HG02973 (cell line): ENCODE measurements at regions not wholly inside any gene's neighbourhood (a gene's known extent, or its start where the extent isn't known, plus 50 kb on each side); places are given as distances from the start of the nearest gene placed in this dataset.
"Not testable (repeated sequence)": the region's sequence is repeated elsewhere in the genome, so short reads cannot be mapped to it uniquely, and the experiment has no call there.

ENCODE experiments used
- ATAC-seq: cut with Tn5 transposase; IDR thresholded peaks from one replicate; pipeline ENCODE4 v1.9.1; 2021; ENCODE audit warnings: moderate library complexity; ENCODE audit not compliant: unreplicated experiment

DNA sequence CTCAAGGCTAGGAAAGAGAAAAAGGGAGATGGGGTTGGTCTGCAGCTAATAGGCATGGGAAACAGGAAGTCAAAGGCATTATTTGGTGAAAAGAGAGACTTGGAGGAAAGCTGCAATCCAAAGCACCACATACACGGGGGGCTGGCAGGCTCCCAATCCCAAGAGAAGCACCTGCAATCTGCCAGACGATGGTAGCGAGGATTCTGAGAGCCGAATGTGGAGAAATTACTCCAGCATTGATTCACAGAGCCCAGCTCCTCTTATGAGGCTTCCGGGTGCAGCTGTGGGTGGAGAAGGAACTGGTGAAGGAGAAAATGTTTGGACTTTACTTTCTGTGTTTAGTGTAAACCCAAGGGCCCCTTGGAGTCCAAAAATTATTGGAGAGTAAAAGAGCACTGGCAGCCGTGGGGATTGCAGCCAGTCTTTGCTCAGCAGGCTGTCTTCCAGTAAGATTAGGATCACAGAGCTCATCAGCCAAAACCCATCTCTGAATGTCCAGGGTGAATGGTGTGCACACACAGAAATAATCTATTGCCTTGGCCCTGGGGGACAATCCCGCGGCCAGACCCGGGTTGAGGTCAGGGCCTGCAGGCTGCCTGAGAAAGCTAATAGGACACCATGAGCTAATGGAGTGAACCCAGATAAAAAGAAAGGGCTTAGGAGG is 197.6 kb downstream of the KIT start:
- no peak for ATAC-seq

- no peak for ATAC-seq
These were observed 194.8 kb downstream of the KIT start for GRCh38 chr4:54852602-54853001.

DNA sequence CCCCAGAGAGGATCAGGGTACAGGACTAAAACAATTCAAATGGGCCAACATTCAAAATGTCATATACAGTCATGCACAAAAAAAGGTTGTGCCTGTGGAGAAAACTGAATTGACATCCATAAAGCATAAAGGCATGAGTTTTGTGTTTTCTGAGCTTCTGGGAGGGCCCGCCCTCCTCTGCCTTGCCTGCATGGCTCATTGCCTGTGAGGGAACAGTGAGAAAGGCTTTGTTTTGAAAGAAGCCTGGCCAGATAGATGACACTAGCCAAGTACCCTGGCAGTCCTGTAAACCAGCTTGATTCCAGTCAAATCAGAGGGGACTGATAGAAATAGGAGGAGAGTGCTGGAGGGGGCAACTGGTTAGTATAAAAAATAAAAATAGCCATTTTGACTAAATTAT is 194.3 kb downstream of the KIT start:
- no peak for ATAC-seq

DNA sequence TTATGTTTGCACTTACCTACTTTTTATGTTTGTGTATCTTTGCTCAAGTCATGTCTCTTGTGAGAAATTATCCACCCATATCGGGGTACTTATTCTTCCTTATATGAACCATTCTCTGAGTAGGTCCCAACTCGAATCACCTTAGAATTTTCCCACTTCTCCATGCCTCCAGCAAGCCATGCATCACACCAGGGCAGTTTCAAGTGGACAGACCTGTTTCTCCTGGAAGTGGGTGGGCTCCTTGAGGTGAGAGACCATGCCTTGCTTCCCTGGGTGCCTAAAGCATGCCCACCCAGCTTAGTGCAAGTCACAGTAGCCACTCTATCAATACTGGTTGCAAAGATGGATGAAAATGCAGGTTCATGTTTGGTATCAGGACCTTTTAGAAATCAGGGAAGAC is 187.2 kb downstream of the KIT start:
- ATAC-seq, result no peak

- ATAC-seq, result no peak
These were observed 186.2 kb downstream of the KIT start for GRCh38 chr4:54843946-54844345.

DNA sequence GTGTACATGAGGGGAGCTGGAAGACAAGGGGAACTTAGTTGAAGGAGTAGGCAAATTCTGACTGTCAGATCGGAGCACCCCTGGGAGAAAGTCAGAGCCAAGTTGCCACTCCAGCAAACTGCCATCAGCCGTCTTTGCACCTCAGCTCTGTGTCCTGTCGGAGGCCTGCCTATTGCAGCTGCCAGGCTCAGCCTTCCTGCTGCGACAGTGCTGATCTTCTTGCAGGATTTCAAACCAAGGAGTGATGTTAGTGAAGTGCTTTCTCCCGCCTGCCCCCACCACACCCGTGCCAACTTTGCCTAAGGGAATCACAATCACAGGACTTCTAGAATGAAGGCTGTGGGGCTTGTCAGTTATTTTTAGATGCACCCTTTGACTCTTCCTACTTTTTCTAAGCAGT is 185.3 kb downstream of the KIT start:
- ATAC-seq, result no peak

GRCh38 chr4:54842656-54843055 is 184.9 kb downstream of the KIT start:
- no peak for ATAC-seq

- ATAC-seq, result no peak
These were observed 184.5 kb downstream of the KIT start for GRCh38 chr4:54842226-54842625.

GRCh38 chr4:54840992-54841768 is 183.4 kb downstream of the KIT start:
- ATAC-seq, result no peak

GRCh38 chr4:54840430-54840829 is 182.7 kb downstream of the KIT start:
- ATAC-seq, result no peak

GRCh38 chr4:54838301-54838700 is 180.5 kb downstream of the KIT start:
- ATAC-seq, result no peak

DNA sequence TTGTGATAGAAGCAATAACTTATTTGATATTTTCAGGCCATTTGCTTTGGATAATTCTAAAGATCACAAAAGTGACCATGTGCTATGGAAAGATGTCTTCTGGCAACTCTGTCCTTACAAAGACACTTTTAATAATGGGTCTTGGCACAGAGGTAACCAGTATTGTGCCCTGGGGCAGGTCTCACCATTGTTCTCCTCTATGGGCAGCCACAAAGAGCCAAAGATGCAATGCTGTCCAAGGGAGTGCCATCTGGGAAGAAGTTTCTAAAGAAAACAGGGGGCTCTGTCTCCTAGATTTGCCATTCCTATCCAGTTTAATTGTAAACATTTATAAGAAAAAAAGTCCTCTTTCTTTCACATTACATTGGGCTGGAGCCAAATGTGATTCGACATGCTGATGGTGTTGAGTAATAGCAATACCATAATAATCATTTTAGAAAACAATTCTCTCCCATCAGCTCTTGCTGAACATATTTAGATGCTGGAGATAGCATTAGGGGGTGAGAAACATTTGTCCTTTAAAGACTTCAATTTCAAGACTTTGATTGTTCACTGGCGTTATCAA is 179.9 kb downstream of the KIT start:
- no peak for ATAC-seq

DNA sequence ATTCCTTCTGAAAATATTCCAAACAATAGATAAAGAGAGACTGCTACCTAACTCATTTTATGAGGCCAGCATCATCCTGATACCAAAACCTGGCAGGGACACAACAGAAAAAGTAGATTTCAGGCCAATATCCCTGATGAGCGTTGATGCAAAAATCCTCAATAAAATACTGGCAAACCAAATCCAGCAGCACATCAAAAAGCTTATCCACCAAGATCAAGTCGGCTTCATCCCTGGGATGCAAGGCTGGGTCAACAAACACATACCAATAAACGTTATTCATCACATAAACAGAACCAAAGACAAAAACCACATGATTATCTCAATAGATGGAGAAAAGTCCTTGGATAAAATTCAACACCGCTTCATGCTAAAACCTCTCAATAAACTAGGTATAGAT is 170.6 kb downstream of the KIT start:
- ATAC-seq, result not testable (repeated sequence)

DNA sequence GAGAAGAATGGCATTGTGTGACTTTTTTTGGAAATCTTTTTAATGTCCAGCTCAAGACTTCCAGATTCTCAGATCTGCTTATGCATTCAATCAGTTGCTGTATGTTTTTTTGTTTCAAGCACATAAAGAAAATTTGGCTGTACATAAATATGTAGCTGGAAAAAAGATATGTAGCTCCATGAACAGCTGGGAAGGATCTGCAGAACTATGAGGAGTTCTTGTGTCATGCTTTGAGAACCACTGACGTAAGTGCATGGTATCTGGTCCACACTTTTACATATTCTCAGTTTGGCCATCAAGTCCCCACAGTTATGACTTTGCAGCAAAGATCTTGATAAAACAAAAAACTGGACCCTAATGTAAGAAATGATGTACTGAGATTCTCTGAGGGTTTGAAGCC is 165.9 kb downstream of the KIT start:
- no peak for ATAC-seq

DNA sequence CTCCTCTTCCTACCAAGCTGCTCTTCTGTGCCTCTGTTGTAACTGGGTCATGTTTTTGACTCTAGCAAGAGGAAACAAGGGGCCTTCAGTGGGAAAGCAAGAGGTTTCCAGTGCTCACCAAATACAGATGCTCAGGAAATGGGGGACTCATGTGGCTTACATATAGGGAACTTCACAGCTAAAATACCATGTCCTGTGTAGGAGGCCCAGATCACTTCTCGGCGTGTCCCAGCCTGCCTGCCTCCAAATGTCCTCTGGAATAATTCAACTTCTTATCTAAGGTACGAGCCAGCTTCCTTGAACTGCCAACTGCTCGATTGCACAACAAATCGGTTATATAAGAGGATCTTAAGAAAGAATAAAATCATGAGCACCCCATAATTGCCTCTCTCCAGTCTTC is 161.3 kb downstream of the KIT start:
- no peak for ATAC-seq

DNA sequence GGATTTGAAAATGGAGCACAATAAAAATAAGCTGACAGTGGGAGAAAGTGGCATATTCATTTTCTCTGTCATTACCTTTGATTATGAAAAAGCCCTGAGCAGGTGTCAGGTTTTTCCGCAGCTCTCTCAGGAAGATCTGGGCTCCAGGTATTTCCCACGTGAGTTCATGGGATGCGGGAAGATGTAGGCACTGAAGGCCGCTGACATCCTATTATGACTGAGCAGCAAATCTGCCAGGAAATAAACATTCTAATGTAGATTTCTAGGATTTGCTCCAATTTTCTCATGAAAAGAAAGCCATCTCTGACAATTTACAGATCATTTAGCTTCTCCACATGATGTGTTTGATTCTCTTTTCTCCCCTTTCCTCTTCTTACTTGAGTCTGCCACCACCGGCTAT is 160.7 kb downstream of the KIT start:
- no peak for ATAC-seq

DNA sequence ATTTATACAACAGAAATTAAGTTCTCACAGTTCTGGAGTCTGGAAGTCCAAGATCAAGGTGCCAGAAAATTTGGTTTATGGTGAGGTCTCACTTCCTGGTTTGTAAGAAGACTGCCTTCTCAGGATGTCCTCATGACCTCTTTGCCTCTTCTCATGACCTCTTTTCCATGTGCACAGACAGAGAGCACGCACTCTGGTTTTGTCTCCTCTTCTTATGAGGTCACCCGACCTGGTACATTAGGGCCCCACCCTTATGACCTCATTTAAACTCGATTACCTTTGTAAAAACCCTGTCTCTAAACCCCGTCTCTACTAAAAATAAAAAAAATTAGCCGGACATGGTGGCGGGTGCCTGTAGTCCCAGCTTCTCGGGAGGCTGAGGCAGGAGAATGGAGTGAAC is 155.9 kb downstream of the KIT start:
- no peak for ATAC-seq

GRCh38 chr4:54806351-54806750 is 148.6 kb downstream of the KIT start:
- ATAC-seq, result no peak

- ATAC-seq, result no peak
These were observed 144.6 kb downstream of the KIT start for GRCh38 chr4:54802336-54802735.

- no peak for ATAC-seq
These were observed 143.2 kb downstream of the KIT start for GRCh38 chr4:54800831-54801530.

- no peak for ATAC-seq
These were observed 136.8 kb downstream of the KIT start for GRCh38 chr4:54794579-54794978.
